GM18505 (cell line): ENCODE measurements at regions not wholly inside any gene's neighbourhood (a gene's known extent, or its start where the extent isn't known, plus 50 kb on each side); places are given as distances from the start of the nearest gene placed in this dataset.
"Not testable (repeated sequence)": the region's sequence is repeated elsewhere in the genome, so short reads cannot be mapped to it uniquely, and the experiment has no call there.

Experiments
- ATAC-seq: cut with Tn5 transposase; IDR thresholded peaks from one replicate; pipeline ENCODE4 v1.9.1; 2021; ENCODE audit not compliant: unreplicated experiment
- POLR2A ChIP-seq: IDR thresholded peaks from 4 replicates; pipeline ENCODE4 v1.6.1; 2011; ENCODE audit warnings: borderline replicate concordance; ENCODE audit not compliant: insufficient read depth, insufficient read length; ENCODE audit errors: extremely low read depth

GRCh38 chr6:9710574-9710973 is 704.3 kb downstream of the TFAP2A start:
- no peak for ATAC-seq
- TF ChIP-seq POLR2A: no peak

GRCh38 chr6:9708600-9708999 is 706.3 kb downstream of the TFAP2A start:
- no peak for ATAC-seq
- no peak for TF ChIP-seq POLR2A

- TF ChIP-seq POLR2A: no peak
- ATAC-seq: no peak
Measured at GRCh38 chr6:9704989-9705388, 709.9 kb downstream of the TFAP2A start.

GRCh38 chr6:9702914-9703313 is 712.0 kb downstream of the TFAP2A start:
- TF ChIP-seq POLR2A: no peak
- no peak for ATAC-seq

GRCh38 chr6:9699888-9700287 is 715.0 kb downstream of the TFAP2A start:
- ATAC-seq: no peak
- TF ChIP-seq POLR2A: no peak

- TF ChIP-seq POLR2A: no peak
- no peak for ATAC-seq
Measured at GRCh38 chr6:9697263-9697931, 717.5 kb downstream of the TFAP2A start.

- no peak for TF ChIP-seq POLR2A
- no peak for ATAC-seq
Measured at GRCh38 chr6:9690388-9690787, 724.5 kb downstream of the TFAP2A start.

GRCh38 chr6:9680727-9681126 is 734.1 kb downstream of the TFAP2A start:
- ATAC-seq: not testable (repeated sequence)

GRCh38 chr6:9675122-9675521 is 739.8 kb downstream of the TFAP2A start:
- no peak for ATAC-seq
- TF ChIP-seq POLR2A: no peak

GRCh38 chr6:9659848-9660247 is 755.0 kb downstream of the TFAP2A start:
- ATAC-seq: no peak
- no peak for TF ChIP-seq POLR2A

GRCh38 chr6:9657994-9658393 is 756.9 kb downstream of the TFAP2A start:
- ATAC-seq: no peak
- TF ChIP-seq POLR2A: no peak

GRCh38 chr6:9647599-9647998 is 767.3 kb downstream of the TFAP2A start:
- ATAC-seq: no peak
- TF ChIP-seq POLR2A: no peak

- ATAC-seq: no peak
- TF ChIP-seq POLR2A: no peak
Measured at GRCh38 chr6:9647071-9647445, 767.8 kb downstream of the TFAP2A start.

GRCh38 chr6:9646342-9647070 is 768.4 kb downstream of the TFAP2A start:
- ATAC-seq: no peak
- TF ChIP-seq POLR2A: no peak
